Esophagus squamous epithelium (tissue), 5 donors: ENCODE measurements at regions not wholly inside any gene's neighbourhood (a gene's known extent, or its start where the extent isn't known, plus 50 kb on each side); places are given as distances from the start of the nearest gene placed in this dataset.

Experiments
- DNase-seq: peaks from one replicate; lab custom pipeline; 2025; lab: John Stamatoyannopoulos, UW
- H3K27ac ChIP-seq, 4 donors: fragments of 200-600 bp; sonication (generic); one replicate each; pipeline ENCODE4 v1.5.1; 2016 to 2019; ENCODE audit warnings: mild to moderate bottlenecking in 1 of 4
- H3K27me3 ChIP-seq, 4 donors: fragments of 200-600 bp; sonication (generic); 1 replicate in 3 of 4; 2 replicates in 1 of 4; pipeline versions ENCODE4 v1.5.1 to v1.6.0; 2017 to 2021; ENCODE audit warnings: antibody characterized with exemption in 1 of 4
- H3K36me3 ChIP-seq, 3 donors: fragments of 200-600 bp; sonication (generic); one replicate each; pipeline ENCODE4 v1.5.1; 2016 to 2019
- H3K4me1 ChIP-seq, 3 donors: fragments of 200-600 bp; sonication (generic); one replicate each; pipeline ENCODE4 v1.5.1; 2017 to 2019
- H3K4me3 ChIP-seq, 4 donors: fragments of 200-600 bp; sonication (generic); 1 replicate in 3 of 4; 2 replicates in 1 of 4; pipeline ENCODE4 v1.5.1; 2016 to 2019; ENCODE audit warnings: mild to moderate bottlenecking in 2 of 4, moderate library complexity in 1 of 4
- H3K9me3 ChIP-seq, 3 donors: fragments of 200-600 bp; sonication (generic); one replicate each; pipeline ENCODE4 v1.5.1; 2016 to 2019
- POLR2A ChIP-seq, 4 donors: fragments of 450-650 bp; IDR thresholded peaks; one replicate each; pipeline ENCODE4 v1.6.1; 2017; ENCODE audit warnings: antibody characterized with exemption in 4 of 4, mild to moderate bottlenecking in 4 of 4, moderate library complexity in 3 of 4
- WGBS, 2 donors: methylation state at CpG; one replicate each; pipeline ENCODE4 v1.1.5; 2018; 5-methylcytosine and 5-hydroxymethylcytosine counted together
- intact Hi-C: fragments of 100-400 bp; cut with DNase I; formaldehyde crosslinking; loops from one replicate; pipeline ENCODE4 v1.15.0; 2022
- TF ChIP-seq, protein P1 (sequence below), 6 experiments: fragments of 450-650 bp in 4 of 6; fragments of 200-600 bp in 2 of 6; sonication (generic) in 2 of 6; IDR thresholded peaks; one replicate each; pipeline ENCODE4 v1.5.1; 2016 to 2019; ENCODE audit warnings: antibody characterized with exemption in 6 of 6, mild to moderate bottlenecking in 4 of 6, moderate library complexity in 4 of 6
- donor health status: DM: yes; HTN: yes; CAD: no.

DNA sequence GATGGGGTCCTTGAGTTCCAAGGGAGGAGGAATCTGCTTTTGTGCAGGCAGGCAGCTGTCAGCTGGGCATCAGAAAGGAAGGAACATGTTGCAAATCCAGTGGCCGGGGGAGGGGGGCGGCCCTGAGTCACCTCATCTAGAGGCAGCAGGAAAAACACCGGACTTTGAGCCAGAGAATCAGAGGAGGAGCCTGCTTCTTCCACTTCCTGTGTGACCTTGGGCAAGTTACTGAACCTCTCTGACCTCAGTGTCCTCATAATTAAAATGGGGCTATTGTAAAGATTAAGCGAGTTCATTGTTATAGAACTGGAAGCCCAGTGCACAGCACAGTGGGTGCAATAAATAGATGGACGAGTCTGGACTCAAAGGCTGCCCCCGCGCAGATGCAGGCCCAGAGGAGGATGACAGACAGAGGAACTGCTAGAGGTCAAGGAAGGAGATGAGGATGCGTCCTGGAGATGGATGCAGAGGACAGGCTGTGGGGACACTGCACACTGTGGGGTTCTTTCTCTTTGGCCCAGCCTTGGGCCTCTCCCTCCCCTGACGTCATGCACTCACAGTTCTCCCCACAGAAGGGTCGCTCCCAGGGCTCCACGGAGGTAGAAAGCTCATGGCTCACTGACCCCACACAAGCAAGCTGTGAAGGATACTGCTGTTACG is 714.3 kb downstream of the MATN1 start:
- 66 to 67% methylated on average over 11 of the region's 12 CpGs for whole genome bisulfite sequencing, 2 donors
- Histone ChIP-seq H3K4me3 (no peak overlapping the region), H3K36me3 (no peaks in the 10 kb centered on the region), H3K27me3 (peaks cover 0 to 6% (median 0%) of the 10 kb centered on the region in 4 donors), H3K27ac (no peak overlapping the region), H3K4me1 (no peaks in the 10 kb centered on the region), H3K9me3 (no peaks in the 10 kb centered on the region)
- TF ChIP-seq, protein P1, sequence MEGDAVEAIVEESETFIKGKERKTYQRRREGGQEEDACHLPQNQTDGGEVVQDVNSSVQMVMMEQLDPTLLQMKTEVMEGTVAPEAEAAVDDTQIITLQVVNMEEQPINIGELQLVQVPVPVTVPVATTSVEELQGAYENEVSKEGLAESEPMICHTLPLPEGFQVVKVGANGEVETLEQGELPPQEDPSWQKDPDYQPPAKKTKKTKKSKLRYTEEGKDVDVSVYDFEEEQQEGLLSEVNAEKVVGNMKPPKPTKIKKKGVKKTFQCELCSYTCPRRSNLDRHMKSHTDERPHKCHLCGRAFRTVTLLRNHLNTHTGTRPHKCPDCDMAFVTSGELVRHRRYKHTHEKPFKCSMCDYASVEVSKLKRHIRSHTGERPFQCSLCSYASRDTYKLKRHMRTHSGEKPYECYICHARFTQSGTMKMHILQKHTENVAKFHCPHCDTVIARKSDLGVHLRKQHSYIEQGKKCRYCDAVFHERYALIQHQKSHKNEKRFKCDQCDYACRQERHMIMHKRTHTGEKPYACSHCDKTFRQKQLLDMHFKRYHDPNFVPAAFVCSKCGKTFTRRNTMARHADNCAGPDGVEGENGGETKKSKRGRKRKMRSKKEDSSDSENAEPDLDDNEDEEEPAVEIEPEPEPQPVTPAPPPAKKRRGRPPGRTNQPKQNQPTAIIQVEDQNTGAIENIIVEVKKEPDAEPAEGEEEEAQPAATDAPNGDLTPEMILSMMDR (IDR thresholded peaks at IDR 0.05): no peak
- no peak for TF ChIP-seq POLR2A (IDR thresholded peaks at IDR 0.05)
- no peak for DNase-seq
- intact Hi-C loops: no loop called here

DNA sequence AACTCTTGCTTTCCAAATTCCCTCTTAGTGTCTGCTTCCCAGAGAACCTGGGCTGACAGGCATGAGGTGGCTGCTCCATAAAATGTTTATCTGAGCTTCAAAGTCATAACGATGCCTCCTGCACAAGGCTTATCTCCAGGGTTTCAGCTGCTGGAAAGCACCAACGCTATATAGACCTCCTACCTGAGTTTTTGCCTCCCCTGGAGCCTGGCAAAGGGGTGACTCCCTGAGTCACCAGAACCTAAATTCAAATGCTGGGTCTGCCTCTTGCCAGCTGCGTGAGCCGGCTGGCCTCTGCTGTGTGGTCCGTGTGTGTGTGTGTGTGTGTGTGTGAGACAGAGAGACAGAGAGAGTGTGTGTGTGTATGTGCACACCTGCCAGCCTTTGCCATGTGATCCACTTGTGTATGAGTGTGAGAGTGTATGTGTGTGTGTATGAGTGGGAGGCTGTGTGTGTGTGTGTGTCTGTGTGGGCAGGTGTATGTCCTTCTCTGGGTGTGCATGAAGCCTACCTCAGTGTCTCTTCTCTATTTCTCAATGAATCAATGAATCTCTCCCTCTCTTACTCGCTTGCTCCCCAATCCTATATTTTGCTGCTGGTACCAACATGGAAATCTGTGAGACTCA is 714.9 kb downstream of the MATN1 start:
- intact Hi-C loops: no loop called here
- DNase-seq: no peak
- H3K27me3 ChIP-seq: peaks cover 0 to 6% (median 0%) of the 10 kb centered on the region in 4 donors
- no peaks in the 10 kb centered on the region for H3K36me3 ChIP-seq
- TF ChIP-seq, protein P1 (IDR thresholded peaks at IDR 0.05): no peak
- TF ChIP-seq POLR2A (IDR thresholded peaks at IDR 0.05): no peak
- H3K9me3 ChIP-seq: no peaks in the 10 kb centered on the region
- no peaks in the 10 kb centered on the region for H3K4me1 ChIP-seq
- no peak overlapping the region for H3K4me3 ChIP-seq
- H3K27ac ChIP-seq: no peak overlapping the region
- 53 to 66% methylated on average over 5 to 6 of the region's 6 CpGs for WGBS, 2 donors

DNA sequence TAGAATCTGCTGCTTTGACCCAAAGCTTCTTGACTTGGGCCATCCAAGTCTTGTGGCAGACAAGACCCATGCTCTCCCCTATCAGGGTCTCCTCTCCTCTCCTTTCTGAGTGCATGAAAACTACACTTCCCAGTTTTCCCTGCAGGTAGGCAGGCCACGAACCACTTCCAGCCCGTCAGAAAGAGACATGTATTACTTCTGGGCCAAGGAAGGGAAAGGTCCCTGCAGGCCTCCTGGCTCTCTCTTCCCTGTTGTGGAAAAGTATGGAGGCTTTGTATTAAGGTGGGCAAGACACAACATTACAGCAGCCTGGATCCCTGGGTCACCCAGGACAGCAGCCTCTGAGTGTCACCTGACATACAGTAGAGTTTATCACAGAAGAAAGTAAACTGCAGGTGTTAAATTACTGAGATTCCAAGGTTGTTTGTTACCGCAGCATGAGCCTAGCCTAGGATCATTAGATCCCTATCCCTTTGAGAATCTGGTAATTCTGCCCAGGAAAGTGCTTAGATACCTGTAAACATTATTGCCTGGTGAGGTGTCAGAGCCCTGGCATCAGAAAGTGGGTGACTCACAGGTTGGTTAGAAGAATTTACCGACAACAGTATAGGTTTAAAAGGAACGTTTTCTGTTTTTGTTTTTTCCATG is 717.3 kb downstream of the MATN1 start:
- no peak for DNase-seq
- 16 to 17% methylated on average over 5 of the region's 5 CpGs for WGBS, 2 donors
- Histone ChIP-seq H3K4me3 (no peak overlapping the region), H3K27ac (no peak overlapping the region), H3K27me3 (peaks cover 0 to 6% (median 0%) of the 10 kb centered on the region in 4 donors), H3K36me3 (no peaks in the 10 kb centered on the region), H3K4me1 (no peaks in the 10 kb centered on the region), H3K9me3 (no peaks in the 10 kb centered on the region)
- TF ChIP-seq POLR2A (IDR thresholded peaks at IDR 0.05): no peak
- TF ChIP-seq, protein P1 (IDR thresholded peaks at IDR 0.05): no peak
- intact Hi-C loops: no loop called here

DNA sequence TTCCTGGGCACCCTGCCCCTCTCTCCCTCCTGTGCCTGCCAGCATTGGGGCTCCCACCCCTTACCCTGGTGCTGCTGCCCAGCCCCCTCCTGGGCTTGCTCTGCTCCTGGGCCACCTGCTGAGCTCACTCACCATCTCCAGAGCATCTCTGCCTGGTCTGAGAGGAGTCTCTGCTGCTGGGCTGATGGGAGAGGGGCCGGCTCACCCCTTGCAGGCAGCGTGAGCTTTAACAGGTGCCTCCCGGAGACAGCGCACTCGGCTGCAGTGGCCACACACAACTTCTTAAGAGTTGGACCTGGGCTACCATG is 721.7 kb downstream of the MATN1 start:
- no CpG with 5 or more reads among the region's 5 CpGs for WGBS, 2 donors
- intact Hi-C loops: no loop called here
- Histone ChIP-seq H3K4me3 (no peak overlapping the region), H3K9me3 (no peaks in the 10 kb centered on the region), H3K27ac (no peak overlapping the region), H3K36me3 (no peaks in the 10 kb centered on the region), H3K27me3 (no peaks in the 10 kb centered on the region), H3K4me1 (no peaks in the 10 kb centered on the region)
- no peak for DNase-seq
- TF ChIP-seq, protein P1 (IDR thresholded peaks at IDR 0.05): no peak
- no peak for TF ChIP-seq POLR2A (IDR thresholded peaks at IDR 0.05)

DNA sequence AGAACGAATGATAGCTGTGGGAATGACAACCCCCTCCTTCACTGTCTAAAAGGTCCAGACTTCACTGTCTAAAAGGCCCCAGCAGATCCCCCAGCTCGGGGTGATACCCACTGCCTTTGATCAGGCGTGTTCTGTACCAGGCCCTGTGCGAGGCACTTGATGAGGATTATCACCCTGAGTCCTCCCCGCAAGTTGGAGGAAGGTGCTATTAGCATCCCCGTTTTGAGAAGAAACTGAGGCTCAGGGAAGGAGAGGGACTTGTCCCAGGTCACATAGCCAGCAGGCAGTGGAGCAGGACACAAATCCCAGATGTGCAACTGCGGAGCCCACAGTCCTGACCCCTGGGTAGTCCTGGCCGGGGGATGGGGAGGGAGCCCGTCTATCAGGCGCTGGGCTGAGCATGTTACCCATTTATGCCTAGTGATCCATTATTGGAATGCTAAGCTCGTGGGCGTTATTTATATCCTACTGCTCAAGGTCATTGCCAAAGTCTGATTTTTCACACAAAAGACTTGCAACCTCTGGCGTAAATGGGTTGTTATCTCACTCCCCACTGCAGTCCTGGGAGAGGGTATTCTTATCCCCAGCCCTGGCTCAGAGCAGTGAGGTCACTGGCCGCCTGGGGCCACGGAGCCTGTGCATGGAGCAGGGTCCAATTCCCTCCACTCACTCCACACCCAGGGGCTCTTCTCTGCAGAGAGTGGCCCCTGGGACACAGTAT is 722.2 kb downstream of the MATN1 start:
- Histone ChIP-seq H3K36me3 (no peaks in the 10 kb centered on the region), H3K27me3 (no peaks in the 10 kb centered on the region), H3K27ac (no peak overlapping the region), H3K4me1 (no peaks in the 10 kb centered on the region), H3K9me3 (no peaks in the 10 kb centered on the region), H3K4me3 (no peak overlapping the region)
- TF ChIP-seq POLR2A (IDR thresholded peaks at IDR 0.05): no peak
- TF ChIP-seq, protein P1 (IDR thresholded peaks at IDR 0.05): no peak
- DNase-seq: no peak
- intact Hi-C loops: no loop called here
- 44 to 54% methylated on average over 7 to 10 of the region's 15 CpGs for WGBS, 2 donors
